ENCODE measurements at regions not wholly inside any gene's neighbourhood (a gene's known extent, or its start where the extent isn't known, plus 50 kb on each side); places are given as distances from the start of the nearest gene placed in this dataset.

DNA sequence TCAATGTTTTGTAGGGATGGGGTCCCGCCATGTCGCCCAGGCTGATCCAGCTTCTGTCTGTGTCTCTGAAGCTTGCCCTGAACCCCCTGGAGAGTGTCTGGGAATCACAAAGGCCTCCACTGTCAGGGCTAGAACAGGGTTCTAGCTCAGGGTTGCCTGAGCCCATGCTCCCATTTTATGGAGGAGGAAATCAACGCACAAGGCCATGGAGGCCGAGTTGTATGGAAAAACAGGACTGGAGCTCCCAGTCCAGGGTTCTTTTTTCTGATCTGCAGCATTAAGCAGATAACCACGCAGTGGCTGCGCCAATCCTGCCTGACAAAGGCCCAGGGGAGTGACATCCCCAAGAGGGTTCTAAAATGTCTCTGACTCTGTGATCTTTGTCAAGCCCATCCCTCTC, 67.6 kb upstream of the NBPF3 start:
- H3K4me1 ChIP-seq (ENCODE audit: control insufficient read depth in 2 of 2, insufficient read depth in 2 of 2, low read length in 2 of 2), result peaks cover 0 to 6% of the 10 kb centered on the region in 2 donors
- intact Hi-C loops (cut with micrococcal nuclease), result no loop called here
- H3K4me2 ChIP-seq (replicated peaks; ENCODE audit: low read depth, low read length, poor library complexity, severe bottlenecking), result no peak overlapping the region
- H3K79me2 ChIP-seq (ENCODE audit: control insufficient read depth, insufficient read depth, low read length), result no peaks in the 10 kb centered on the region
- DNase-seq (no peak), ATAC-seq (ENCODE audit: low read depth) (no peak)
- no peaks in the 10 kb centered on the region for H3K9me3 ChIP-seq (ENCODE audit: control extremely low read depth in 1 of 3, control insufficient read depth in 2 of 3, insufficient read depth in 1 of 3, low read length in 2 of 3)
- H3K27ac Mint-ChIP-seq, result no peak overlapping the region
- peaks cover 0 to 3% (median 1%) of the 10 kb centered on the region in 4 experiments for H3K27me3 ChIP-seq (replicated peaks in 1 of 4; ENCODE audit: control extremely low read depth in 1 of 4, control insufficient read depth in 3 of 4, insufficient read depth in 4 of 4, low read length in 3 of 4)
- H3K9me3 Mint-ChIP-seq (ENCODE audit: insufficient read depth), result no peaks in the 10 kb centered on the region
- no peaks in the 10 kb centered on the region for H4K20me1 ChIP-seq (ENCODE audit: control insufficient read depth, insufficient read depth, low read length, poor library complexity, severe bottlenecking)
- WGBS (ENCODE audit: insufficient coverage), result 97% methylated on average over 4 of the region's 6 CpGs
- H3K36me3 ChIP-seq (replicated peaks in 1 of 2; ENCODE audit: control extremely low read depth in 1 of 2, control insufficient read depth in 1 of 2, extremely low read depth in 1 of 2, insufficient read depth in 2 of 2, low read length in 1 of 2), result no peaks in the 10 kb centered on the region
- TF ChIP-seq, protein P1, sequence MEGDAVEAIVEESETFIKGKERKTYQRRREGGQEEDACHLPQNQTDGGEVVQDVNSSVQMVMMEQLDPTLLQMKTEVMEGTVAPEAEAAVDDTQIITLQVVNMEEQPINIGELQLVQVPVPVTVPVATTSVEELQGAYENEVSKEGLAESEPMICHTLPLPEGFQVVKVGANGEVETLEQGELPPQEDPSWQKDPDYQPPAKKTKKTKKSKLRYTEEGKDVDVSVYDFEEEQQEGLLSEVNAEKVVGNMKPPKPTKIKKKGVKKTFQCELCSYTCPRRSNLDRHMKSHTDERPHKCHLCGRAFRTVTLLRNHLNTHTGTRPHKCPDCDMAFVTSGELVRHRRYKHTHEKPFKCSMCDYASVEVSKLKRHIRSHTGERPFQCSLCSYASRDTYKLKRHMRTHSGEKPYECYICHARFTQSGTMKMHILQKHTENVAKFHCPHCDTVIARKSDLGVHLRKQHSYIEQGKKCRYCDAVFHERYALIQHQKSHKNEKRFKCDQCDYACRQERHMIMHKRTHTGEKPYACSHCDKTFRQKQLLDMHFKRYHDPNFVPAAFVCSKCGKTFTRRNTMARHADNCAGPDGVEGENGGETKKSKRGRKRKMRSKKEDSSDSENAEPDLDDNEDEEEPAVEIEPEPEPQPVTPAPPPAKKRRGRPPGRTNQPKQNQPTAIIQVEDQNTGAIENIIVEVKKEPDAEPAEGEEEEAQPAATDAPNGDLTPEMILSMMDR (IDR thresholded peaks at IDR 0.05), result no peak
- TF ChIP-seq EZH2 (IDR thresholded peaks at IDR 0.05; ENCODE audit: borderline replicate concordance, insufficient read depth, low read depth, low read length, poor library complexity, severe bottlenecking), result no peak
- CTCF ChIA-PET, result interaction anchor here (0.6 to 14.3 kb wide), 8 partner anchors 9 to 154 kb away, joined by 3 to 562 read pairs (median 4); no protein-coding TSS in a partner anchor
- H3K9ac ChIP-seq (ENCODE audit: low read length), result no peak overlapping the region
- POLR2A ChIA-PET, result no interaction called here
- no peak overlapping the region for H3K4me3 ChIP-seq (ENCODE audit: control extremely low read depth in 1 of 5, extremely low read depth in 1 of 5, insufficient read depth in 1 of 5, low read depth in 2 of 5, low read length in 4 of 5)
- H3K4me3 Mint-ChIP-seq, result no peak overlapping the region
- H3K27me3 Mint-ChIP-seq, result peaks cover 6% of the 10 kb centered on the region
- no peak overlapping the region for H3K27ac ChIP-seq (ENCODE audit: low read length in 2 of 2)
- H2AFZ ChIP-seq (ENCODE audit: insufficient read depth, low read depth, low read length, poor library complexity, severe bottlenecking), result no peak overlapping the region
- H3K4me1 Mint-ChIP-seq, result peaks cover 8% of the 10 kb centered on the region

DNA sequence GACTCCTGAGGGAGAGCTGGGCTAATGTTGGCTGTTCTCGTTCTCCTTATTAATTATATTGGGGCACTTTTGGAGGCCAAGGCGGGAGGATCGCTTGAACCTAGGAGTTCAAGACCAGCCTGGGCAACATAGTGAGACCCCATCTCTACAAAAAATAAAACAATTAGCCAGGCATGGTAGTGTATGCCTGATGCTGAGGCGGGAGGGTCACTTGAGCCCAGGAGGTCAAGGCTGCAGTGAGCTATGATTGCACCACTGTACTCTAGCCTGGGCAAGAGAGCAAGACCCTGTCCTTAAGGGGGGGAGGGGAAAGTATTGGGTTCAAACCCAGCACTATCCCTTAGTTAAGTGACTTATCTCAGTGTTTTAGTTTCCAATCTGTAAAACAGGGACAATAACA, 70.0 kb upstream of the NBPF3 start:
- Mint-ChIP-seq H3K4me3 (no peak overlapping the region), H3K27ac (no peak overlapping the region), H3K9me3 (ENCODE audit: insufficient read depth) (no peaks in the 10 kb centered on the region), H3K27me3 (no peaks in the 10 kb centered on the region), H3K4me1 (peaks cover 15% of the 10 kb centered on the region)
- WGBS (ENCODE audit: insufficient coverage), result 100% methylated on average over 1 of the region's 4 CpGs
- no peak overlapping the region for H3K27ac ChIP-seq (ENCODE audit: low read length in 2 of 2)
- no peaks in the 10 kb centered on the region for H4K20me1 ChIP-seq (ENCODE audit: control insufficient read depth, insufficient read depth, low read length, poor library complexity, severe bottlenecking)
- H3K79me2 ChIP-seq (ENCODE audit: control insufficient read depth, insufficient read depth, low read length), result no peaks in the 10 kb centered on the region
- TF ChIP-seq EZH2 (IDR thresholded peaks at IDR 0.05; ENCODE audit: borderline replicate concordance, insufficient read depth, low read depth, low read length, poor library complexity, severe bottlenecking), result no peak
- TF ChIP-seq, protein P1 (IDR thresholded peaks at IDR 0.05), result no peak
- no peak overlapping the region for H2AFZ ChIP-seq (ENCODE audit: insufficient read depth, low read depth, low read length, poor library complexity, severe bottlenecking)
- no peaks in the 10 kb centered on the region for H3K36me3 ChIP-seq (replicated peaks in 1 of 2; ENCODE audit: control extremely low read depth in 1 of 2, control insufficient read depth in 1 of 2, extremely low read depth in 1 of 2, insufficient read depth in 2 of 2, low read length in 1 of 2)
- H3K27me3 ChIP-seq (replicated peaks in 1 of 4; ENCODE audit: control extremely low read depth in 1 of 4, control insufficient read depth in 3 of 4, insufficient read depth in 4 of 4, low read length in 3 of 4), result no peaks in the 10 kb centered on the region
- no peak overlapping the region for H3K4me3 ChIP-seq (ENCODE audit: control extremely low read depth in 1 of 5, extremely low read depth in 1 of 5, insufficient read depth in 1 of 5, low read depth in 2 of 5, low read length in 4 of 5)
- H3K9ac ChIP-seq (ENCODE audit: low read length), result no peak overlapping the region
- ChIA-PET CTCF (interaction anchor here (0.6 to 14.3 kb wide), 17 partner anchors 10 to 290 kb away, joined by 3 to 562 read pairs (median 8); partner anchors contain the start of gene ECE1), POLR2A (interaction anchor here (0.5 kb wide), 1 partner anchor 116 kb away, joined by 3 read pairs; no protein-coding TSS in a partner anchor)
- intact Hi-C loops (cut with micrococcal nuclease), result loop anchor here (2.0 to 10.0 kb wide), 4 partner anchors 25 to 285 kb away; no protein-coding TSS in a partner anchor
- DNase-seq (no peak), ATAC-seq (ENCODE audit: low read depth) (no peak)
- no peaks in the 10 kb centered on the region for H3K9me3 ChIP-seq (ENCODE audit: control extremely low read depth in 1 of 3, control insufficient read depth in 2 of 3, insufficient read depth in 1 of 3, low read length in 2 of 3)
- peaks cover 5 to 14% of the 10 kb centered on the region in 2 donors for H3K4me1 ChIP-seq (ENCODE audit: control insufficient read depth in 2 of 2, insufficient read depth in 2 of 2, low read length in 2 of 2)
- no peak overlapping the region for H3K4me2 ChIP-seq (replicated peaks; ENCODE audit: low read depth, low read length, poor library complexity, severe bottlenecking)

Data from B cell (primary cell).